G401.6 (cell line): ENCODE measurements at regions not wholly inside any gene's neighbourhood (a gene's known extent, or its start where the extent isn't known, plus 50 kb on each side); places are given as distances from the start of the nearest gene placed in this dataset.

Source experiments
- FAIRE-seq: peaks from 2 replicates; lab custom pipeline; 2012; peaks lifted over from hg19 to GRCh38; lab: Jason Lieb, UNC

DNA sequence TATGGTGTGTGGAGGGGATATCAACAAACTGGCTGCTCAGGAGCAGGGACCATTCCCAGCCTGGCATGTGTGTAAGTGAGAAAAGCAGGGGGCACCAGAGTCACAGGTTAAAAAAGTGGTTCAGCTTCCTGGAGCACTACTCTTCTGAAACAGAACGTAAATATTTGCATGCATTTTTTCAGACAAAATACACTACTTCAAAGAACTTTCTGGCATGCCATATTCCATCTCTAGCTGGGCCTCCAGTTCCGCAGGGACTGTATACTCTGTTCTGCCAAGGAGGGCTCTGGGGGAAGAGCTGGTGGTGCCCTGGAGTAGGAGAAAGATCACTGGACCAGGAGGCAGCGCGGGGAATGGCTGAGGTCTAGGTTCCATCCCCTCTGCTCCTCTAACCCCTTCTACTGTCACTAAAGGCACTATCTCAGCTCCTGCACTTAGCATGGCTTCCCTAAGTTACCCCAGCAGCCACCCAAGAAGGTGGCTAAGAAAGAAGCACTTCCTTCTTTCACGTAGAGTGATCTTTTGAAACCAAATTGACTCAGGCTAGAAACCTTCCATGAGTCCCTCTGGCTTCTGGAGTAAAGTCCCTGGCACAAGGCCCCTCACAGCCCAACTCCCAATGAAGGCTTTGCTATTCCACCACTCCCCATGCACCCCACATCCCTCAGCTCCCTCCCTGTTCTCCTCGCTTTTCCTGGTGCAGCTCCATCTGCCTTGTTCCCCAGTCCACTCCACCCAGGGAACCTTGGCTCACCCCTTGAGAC is 57.6 kb upstream of the CABLES1 start:
- FAIRE-seq = peak; percentile 31

DNA sequence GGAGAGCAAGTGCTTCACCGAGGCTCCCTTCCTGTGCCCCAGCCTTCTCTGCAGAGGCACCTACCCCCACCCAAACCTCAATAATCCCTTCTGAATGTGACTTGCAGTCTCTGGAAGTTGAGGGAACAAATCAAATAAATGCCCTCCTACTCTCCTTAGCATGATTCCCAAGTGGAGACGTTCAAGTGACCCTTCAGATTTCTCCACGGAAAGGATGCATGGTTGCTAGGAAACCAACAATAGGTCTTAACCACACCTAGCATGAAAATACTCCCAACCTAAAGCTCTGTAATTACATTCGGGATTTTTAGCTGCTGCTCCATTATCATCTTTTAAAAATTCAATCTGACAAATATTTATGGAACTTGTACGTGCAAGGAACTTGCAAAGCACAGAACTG is 50.2 kb upstream of the CABLES1 start:
- no peak for FAIRE-seq
